Skeletal muscle tissue (tissue), 3 donors: ENCODE measurements at regions not wholly inside any gene's neighbourhood (a gene's known extent, or its start where the extent isn't known, plus 50 kb on each side); places are given as distances from the start of the nearest gene placed in this dataset.

Experiments
- H3K27ac ChIP-seq: one replicate; pipeline ENCODE4 v1.7.0; 2013; ENCODE audit warnings: mild to moderate bottlenecking, low read depth, low read length, inconsistent platforms
- H3K27me3 ChIP-seq, 3 donors: one replicate each; pipeline ENCODE4 v1.7.0; 2013; ENCODE audit warnings: low read length in 3 of 3; ENCODE audit not compliant: control insufficient read depth in 3 of 3, insufficient read depth in 3 of 3
- H3K36me3 ChIP-seq, 3 donors: one replicate each; pipeline ENCODE4 v1.7.0; 2013; ENCODE audit warnings: low read length in 3 of 3; ENCODE audit not compliant: control insufficient read depth in 3 of 3, insufficient read depth in 3 of 3
- H3K4me1 ChIP-seq, 3 donors: one replicate each; pipeline ENCODE4 v1.7.0; 2013; ENCODE audit warnings: low read length in 3 of 3, mild to moderate bottlenecking in 3 of 3; ENCODE audit not compliant: control insufficient read depth in 3 of 3, insufficient read depth in 3 of 3
- H3K4me3 ChIP-seq, 3 donors: one replicate each; pipeline ENCODE4 v1.7.0; 2013; ENCODE audit warnings: low read length in 3 of 3
- H3K9ac ChIP-seq, 3 donors: one replicate each; pipeline ENCODE4 v1.7.0; 2013; ENCODE audit warnings: low read length in 3 of 3, mild to moderate bottlenecking in 3 of 3, moderate library complexity in 2 of 3, low read depth in 1 of 3
- H3K9me3 ChIP-seq, 3 donors: one replicate each; pipeline ENCODE4 v1.7.0; 2013; ENCODE audit warnings: low read length in 3 of 3; ENCODE audit not compliant: control insufficient read depth in 3 of 3
- donor health status: Osteomylitis.

DNA sequence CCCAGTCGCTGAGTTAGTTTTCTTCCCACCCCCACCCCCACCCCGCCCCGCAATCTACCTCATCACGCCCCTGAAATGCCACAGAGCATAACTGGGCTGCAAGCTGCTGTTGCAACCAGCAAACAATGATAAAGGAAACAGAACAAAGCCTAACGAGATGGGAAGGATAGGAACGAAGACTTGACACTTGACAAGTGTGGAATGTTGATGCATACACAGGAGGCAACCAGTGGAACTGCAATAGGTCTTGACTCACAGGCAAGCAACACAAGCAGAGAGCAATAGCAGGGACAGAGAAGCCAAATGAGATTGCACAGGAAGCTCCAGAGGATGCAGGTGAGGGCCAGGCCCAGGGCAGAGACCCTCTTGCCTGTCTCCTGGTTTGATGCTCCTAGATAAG lies 225.9 kb downstream of the IGSF11 start:
- Histone ChIP-seq H3K4me3 (no peak overlapping the region), H3K36me3 (no peaks in the 10 kb centered on the region), H3K27ac (no peak overlapping the region), H3K9me3 (no peaks in the 10 kb centered on the region), H3K27me3 (no peaks in the 10 kb centered on the region), H3K4me1 (no peaks in the 10 kb centered on the region), H3K9ac (no peak overlapping the region)

DNA sequence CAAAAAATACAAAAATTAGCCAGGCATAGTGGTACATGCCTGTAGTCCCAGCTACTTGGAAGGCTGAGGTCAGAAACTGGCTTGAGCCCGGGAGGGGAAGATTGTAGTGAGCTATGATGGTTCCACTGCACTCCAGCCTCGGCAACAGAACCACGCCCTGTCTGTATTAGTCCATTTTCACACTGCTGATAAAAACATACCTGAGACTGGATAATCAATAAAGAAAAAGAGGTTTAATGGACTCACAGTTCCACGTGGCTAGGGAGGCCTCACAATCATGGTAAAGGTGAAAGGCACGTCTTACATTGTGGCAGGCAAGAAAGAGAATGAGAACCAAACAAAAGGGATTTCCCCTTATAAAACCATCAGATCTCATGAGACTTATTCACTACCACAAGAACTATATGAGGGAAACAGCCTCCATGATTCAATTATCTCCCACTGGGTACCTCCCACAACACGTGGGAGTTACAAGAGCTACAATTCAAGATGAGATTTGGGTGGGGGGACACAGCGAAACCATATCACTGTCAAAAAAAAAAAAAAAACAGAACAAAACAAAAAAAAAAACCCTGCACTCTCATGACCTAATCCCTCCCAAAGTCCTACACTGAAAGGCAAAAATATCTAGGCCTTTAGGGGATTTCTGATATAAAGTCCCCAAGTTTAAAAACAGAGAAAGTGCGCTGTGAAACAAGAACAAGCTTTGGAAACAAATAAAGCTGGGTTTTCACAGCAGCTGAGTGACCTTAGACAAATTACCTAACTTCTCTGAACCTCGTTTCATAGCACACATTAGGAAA lies 224.7 kb downstream of the IGSF11 start:
- Histone ChIP-seq H3K27ac (no peak overlapping the region), H3K36me3 (no peaks in the 10 kb centered on the region), H3K9me3 (no peaks in the 10 kb centered on the region), H3K4me1 (no peaks in the 10 kb centered on the region), H3K27me3 (no peaks in the 10 kb centered on the region), H3K4me3 (no peak overlapping the region), H3K9ac (no peak overlapping the region)

DNA sequence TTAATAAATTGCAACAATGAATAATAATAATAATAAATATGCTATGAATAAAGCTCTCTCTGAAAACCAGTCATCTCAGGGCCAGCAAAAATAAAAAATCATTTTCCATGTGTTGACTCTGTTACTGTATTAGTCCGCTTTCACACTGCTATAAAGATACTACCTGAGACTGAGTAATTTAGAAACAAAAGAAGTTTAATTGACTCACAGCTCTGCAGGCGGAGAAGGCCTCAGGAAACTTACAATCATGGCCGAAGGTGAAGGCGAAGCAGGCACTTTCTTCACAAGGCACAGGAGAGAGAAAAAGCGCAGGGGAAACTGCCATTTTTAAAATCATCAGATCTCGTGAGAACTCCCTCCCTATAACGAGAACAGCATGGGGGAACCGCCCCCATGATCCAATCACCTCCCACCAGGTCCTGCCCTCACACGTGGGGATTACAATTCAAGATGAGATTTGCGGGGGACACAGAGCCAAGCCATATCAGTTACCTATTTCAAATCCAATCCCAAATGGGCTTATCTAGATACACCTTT lies 224.1 kb downstream of the IGSF11 start:
- Histone ChIP-seq H3K9ac (no peak overlapping the region), H3K36me3 (no peaks in the 10 kb centered on the region), H3K4me1 (no peaks in the 10 kb centered on the region), H3K27ac (no peak overlapping the region), H3K27me3 (no peaks in the 10 kb centered on the region), H3K9me3 (no peaks in the 10 kb centered on the region), H3K4me3 (no peak overlapping the region)

DNA sequence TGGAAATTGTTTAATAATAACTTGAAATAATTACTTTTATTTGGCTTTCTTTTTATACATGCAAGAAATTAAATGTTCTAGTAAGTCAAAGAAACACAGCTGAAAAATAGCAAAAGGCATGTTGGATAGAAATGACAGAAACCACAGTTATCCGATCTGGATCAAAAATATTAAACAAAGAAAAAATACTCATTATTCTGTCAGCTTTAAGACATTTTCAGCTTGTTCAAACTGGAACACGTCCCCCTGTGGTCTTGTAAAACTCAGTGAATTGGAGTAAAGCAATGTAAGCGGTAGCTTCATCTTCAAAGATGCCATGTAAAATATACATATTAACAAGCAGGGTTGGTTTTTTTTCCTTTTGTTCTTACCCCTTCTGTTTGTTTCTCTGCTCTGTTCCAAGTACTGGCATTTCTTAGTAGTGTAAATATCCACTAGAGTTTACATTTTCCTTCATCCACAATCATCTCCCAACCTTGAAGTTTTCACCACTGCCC lies 223.4 kb downstream of the IGSF11 start:
- Histone ChIP-seq H3K9ac (no peak overlapping the region), H3K4me1 (no peaks in the 10 kb centered on the region), H3K27me3 (no peaks in the 10 kb centered on the region), H3K36me3 (no peaks in the 10 kb centered on the region), H3K27ac (no peak overlapping the region), H3K4me3 (no peak overlapping the region), H3K9me3 (no peaks in the 10 kb centered on the region)

DNA sequence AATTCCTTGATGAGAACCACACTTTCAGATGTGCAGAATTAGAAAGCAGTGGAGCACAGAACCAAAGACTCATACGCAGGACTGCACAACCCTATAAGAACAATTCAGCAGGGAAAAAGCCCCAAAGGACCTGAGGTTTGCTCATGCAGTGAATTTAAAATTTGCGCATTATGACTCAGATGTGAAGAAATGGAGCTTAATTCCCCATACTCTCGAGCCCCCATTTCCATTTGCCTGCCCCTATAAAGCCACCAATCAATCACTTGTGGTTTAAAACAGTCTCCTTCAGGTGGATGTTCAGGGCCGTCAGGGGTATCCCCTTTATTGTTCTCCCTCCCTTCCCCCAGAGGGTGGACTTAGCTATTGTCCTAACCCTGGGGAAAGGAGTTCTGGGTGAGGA lies 221.2 kb downstream of the IGSF11 start:
- no peak overlapping the region for H3K27ac ChIP-seq
- H3K4me1 ChIP-seq, result no peaks in the 10 kb centered on the region
- no peak overlapping the region for H3K9ac ChIP-seq
- H3K36me3 ChIP-seq, result no peaks in the 10 kb centered on the region
- no peak overlapping the region for H3K4me3 ChIP-seq
- H3K27me3 ChIP-seq, result no peaks in the 10 kb centered on the region
- H3K9me3 ChIP-seq, result no peaks in the 10 kb centered on the region

DNA sequence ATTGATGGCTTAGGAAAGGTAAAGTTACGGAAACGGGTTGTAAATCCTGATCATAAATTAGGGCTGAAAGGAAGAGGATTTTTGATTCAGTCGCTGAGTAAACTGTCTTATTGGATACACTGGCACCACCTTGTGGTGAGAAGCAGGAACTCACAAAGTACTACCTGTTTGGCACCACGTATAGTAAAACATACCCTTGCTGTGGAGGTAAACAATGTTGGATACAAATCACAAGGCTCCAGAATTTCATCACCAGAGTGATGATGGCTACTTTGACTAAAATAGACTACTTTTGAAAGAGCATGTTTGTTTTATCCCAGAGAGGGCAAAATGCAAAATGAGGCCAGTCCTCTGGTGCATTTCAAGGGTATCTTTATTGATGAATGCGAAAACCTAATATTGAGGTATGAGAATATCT lies 216.9 kb downstream of the IGSF11 start:
- H3K9ac ChIP-seq, result no peak overlapping the region
- no peak overlapping the region for H3K27ac ChIP-seq
- H3K27me3 ChIP-seq, result no peaks in the 10 kb centered on the region
- no peaks in the 10 kb centered on the region for H3K4me1 ChIP-seq
- no peak overlapping the region for H3K4me3 ChIP-seq
- no peaks in the 10 kb centered on the region for H3K36me3 ChIP-seq
- no peaks in the 10 kb centered on the region for H3K9me3 ChIP-seq

DNA sequence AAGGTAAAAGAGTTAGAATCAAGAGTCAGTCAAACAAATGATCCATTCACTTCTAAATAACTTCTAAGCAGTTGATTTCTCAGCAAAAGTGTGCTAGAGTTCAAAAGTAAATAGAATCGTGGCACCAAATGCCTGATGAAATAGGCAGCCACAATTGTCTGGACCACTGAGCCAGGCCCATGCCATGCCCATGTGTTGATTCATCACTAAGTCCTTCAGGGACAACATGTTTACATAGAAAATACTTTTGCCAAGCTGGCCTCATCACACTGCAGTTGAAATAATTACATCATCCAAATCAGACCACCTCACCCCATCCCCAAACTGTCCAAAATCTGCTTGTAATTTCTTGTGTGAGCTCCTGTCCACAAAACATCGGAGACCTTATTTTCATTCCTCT lies 216.3 kb downstream of the IGSF11 start:
- Histone ChIP-seq H3K36me3 (no peaks in the 10 kb centered on the region), H3K27me3 (no peaks in the 10 kb centered on the region), H3K4me3 (no peak overlapping the region), H3K9me3 (no peaks in the 10 kb centered on the region), H3K27ac (no peak overlapping the region), H3K9ac (no peak overlapping the region), H3K4me1 (no peaks in the 10 kb centered on the region)

DNA sequence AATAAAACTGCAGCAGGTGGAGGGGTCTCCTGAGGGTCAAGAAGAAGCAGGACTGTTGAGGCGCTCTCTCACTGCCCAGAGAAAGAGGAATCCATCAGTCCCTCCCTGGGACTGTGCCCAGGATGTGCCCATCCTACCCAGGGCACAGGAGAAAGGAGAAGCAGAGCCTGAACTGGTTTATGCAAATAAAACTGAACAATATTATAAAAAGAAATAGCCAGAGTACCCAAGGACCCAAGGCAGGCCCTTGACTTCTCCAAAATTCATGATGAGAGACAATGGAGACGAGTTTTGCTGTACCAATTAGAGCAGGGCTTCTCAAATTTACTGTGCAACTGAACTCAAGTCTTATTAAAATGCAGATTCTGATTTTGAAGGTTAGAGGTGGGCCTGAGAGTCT lies 211.0 kb downstream of the IGSF11 start:
- Histone ChIP-seq H3K27me3 (peaks cover 0 to 7% (median 0%) of the 10 kb centered on the region in 3 donors), H3K9me3 (no peaks in the 10 kb centered on the region), H3K4me3 (no peak overlapping the region), H3K4me1 (no peaks in the 10 kb centered on the region), H3K9ac (no peak overlapping the region), H3K27ac (no peak overlapping the region), H3K36me3 (no peaks in the 10 kb centered on the region)

DNA sequence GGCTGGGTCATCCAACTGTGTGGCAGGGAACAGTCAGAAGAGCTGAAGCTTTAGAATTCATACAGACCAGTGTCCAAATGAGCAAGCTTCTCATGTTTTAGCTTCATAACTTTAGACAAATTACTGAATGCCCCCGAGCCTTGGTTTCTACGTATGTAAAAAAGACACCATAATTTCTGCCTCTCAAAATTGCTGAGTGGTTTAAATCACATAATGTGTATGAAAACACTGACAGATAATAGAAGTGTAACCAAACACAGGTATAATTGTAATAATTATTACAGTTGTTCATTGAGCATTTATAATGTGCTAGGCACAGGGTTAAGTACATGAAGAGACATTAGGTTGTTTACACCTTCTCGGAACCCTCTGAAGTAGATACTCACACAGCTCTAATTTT lies 207.2 kb downstream of the IGSF11 start:
- Histone ChIP-seq H3K4me1 (no peaks in the 10 kb centered on the region), H3K9me3 (no peaks in the 10 kb centered on the region), H3K36me3 (no peaks in the 10 kb centered on the region), H3K27me3 (peaks cover 0 to 8% (median 0%) of the 10 kb centered on the region in 3 donors), H3K27ac (no peak overlapping the region), H3K9ac (no peak overlapping the region), H3K4me3 (no peak overlapping the region)

DNA sequence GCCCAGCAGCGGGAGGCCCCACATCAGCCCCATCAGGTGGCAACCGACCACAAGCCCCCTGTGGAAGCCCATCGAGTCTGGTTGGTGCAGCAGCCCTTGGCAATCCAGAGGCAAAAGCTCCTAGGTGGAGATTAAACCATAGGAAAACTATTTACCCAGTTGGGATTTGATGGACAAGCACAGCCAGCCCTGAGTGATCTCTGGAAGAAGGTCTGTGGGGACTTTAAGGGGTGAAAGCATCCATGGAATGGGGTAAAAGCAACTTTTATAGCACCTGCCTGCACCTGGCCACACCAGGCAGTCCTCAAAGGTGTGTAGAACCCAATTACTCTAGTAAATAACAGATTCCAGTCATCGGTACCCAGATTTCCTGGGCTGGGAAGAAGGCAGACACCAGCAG lies 206.3 kb downstream of the IGSF11 start:
- Histone ChIP-seq H3K9me3 (no peaks in the 10 kb centered on the region), H3K4me3 (no peak overlapping the region), H3K27ac (no peak overlapping the region), H3K4me1 (no peaks in the 10 kb centered on the region), H3K36me3 (no peaks in the 10 kb centered on the region), H3K27me3 (peaks cover 0 to 8% (median 0%) of the 10 kb centered on the region in 3 donors), H3K9ac (no peak overlapping the region)
